ENCODE measurements at regions not wholly inside any gene's neighbourhood (a gene's known extent, or its start where the extent isn't known, plus 50 kb on each side); places are given as distances from the start of the nearest gene placed in this dataset.

DNA sequence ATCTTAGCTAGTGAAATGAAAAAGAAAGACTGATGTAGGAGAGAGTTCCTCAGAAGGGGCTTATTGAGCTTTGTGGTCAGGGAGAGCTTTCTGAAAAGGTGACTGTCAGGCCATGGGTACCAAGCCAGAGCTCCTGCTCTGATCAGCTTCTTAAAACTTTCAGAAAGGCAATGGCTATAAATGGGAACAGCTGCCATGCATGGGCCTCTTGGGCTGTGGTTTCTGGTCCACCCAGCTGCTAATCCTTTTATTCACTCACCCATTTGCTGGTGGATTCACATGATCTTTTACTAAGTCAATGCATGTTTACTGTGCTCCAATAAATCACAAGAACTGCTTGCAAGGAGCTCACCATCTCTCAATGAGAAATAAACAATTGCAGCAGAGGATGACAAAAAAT, 60.1 kb upstream of the ZPBP start:
- Histone ChIP-seq H4K20me1 (ENCODE audit: insufficient read depth, low read length) (no peaks in the 10 kb centered on the region), H3K4me2 (ENCODE audit: low read length) (no peak overlapping the region), H3K4me3 (ENCODE audit: low read length) (no peak overlapping the region), H3K9ac (ENCODE audit: low read length) (no peak overlapping the region), H3K36me3 (replicated peaks; ENCODE audit: low read depth, low read length) (no peaks in the 10 kb centered on the region), H3K79me2 (ENCODE audit: low read length) (no peaks in the 10 kb centered on the region), H2AFZ (ENCODE audit: low read depth, low read length) (no peak overlapping the region), H3K4me1 (ENCODE audit: low read length) (peaks cover 64% of the 10 kb centered on the region), H3K9me3 (ENCODE audit: insufficient read depth, low read length) (no peaks in the 10 kb centered on the region), H3K27me3 (ENCODE audit: low read depth, low read length) (no peaks in the 10 kb centered on the region), H3K27ac (ENCODE audit: low read length) (0 out of 2 replicates have a peak overlapping the region, but pooled peaks have one; percentile 21)
- TF ChIP-seq EZH2phosphoT487 (IDR thresholded peaks at IDR 0.05; ENCODE audit: low read depth), result no peak
- TF ChIP-seq, protein P1, sequence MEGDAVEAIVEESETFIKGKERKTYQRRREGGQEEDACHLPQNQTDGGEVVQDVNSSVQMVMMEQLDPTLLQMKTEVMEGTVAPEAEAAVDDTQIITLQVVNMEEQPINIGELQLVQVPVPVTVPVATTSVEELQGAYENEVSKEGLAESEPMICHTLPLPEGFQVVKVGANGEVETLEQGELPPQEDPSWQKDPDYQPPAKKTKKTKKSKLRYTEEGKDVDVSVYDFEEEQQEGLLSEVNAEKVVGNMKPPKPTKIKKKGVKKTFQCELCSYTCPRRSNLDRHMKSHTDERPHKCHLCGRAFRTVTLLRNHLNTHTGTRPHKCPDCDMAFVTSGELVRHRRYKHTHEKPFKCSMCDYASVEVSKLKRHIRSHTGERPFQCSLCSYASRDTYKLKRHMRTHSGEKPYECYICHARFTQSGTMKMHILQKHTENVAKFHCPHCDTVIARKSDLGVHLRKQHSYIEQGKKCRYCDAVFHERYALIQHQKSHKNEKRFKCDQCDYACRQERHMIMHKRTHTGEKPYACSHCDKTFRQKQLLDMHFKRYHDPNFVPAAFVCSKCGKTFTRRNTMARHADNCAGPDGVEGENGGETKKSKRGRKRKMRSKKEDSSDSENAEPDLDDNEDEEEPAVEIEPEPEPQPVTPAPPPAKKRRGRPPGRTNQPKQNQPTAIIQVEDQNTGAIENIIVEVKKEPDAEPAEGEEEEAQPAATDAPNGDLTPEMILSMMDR (IDR thresholded peaks at IDR 0.05; ENCODE audit: low read depth, low read length), result no peak

DNA sequence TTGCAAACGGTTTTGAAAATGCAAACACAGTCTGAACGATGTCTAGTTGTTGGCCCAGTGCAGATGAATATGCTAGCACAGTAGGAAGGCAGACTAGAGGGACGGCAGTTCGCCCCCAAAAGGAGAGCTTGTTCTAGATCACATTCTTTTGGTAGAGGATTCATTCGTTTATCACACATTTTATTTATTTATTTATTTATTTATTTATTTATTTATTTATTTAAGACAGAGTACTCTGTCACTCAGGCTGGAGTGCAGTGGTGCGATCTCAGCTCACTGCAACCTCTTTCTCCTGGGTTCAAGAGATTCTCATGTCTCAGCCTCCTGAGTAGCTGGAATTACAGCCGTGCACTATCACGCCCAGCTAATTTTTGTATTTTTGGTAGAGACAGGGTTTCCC, 59.4 kb upstream of the ZPBP start:
- H3K79me2 ChIP-seq (ENCODE audit: low read length), result no peaks in the 10 kb centered on the region
- H4K20me1 ChIP-seq (ENCODE audit: insufficient read depth, low read length), result no peaks in the 10 kb centered on the region
- H3K27ac ChIP-seq (ENCODE audit: low read length), result no peak overlapping the region
- H3K9ac ChIP-seq (ENCODE audit: low read length), result no peak overlapping the region
- H3K9me3 ChIP-seq (ENCODE audit: insufficient read depth, low read length), result no peaks in the 10 kb centered on the region
- H2AFZ ChIP-seq (ENCODE audit: low read depth, low read length), result no peak overlapping the region
- no peak overlapping the region for H3K4me3 ChIP-seq (ENCODE audit: low read length)
- H3K27me3 ChIP-seq (ENCODE audit: low read depth, low read length), result no peaks in the 10 kb centered on the region
- no peak for TF ChIP-seq EZH2phosphoT487 (IDR thresholded peaks at IDR 0.05; ENCODE audit: low read depth)
- TF ChIP-seq, protein P1 (IDR thresholded peaks at IDR 0.05; ENCODE audit: low read depth, low read length), result no peak
- H3K4me1 ChIP-seq (ENCODE audit: low read length), result peaks cover 71% of the 10 kb centered on the region
- no peak overlapping the region for H3K4me2 ChIP-seq (ENCODE audit: low read length)
- H3K36me3 ChIP-seq (replicated peaks; ENCODE audit: low read depth, low read length), result no peaks in the 10 kb centered on the region

DNA sequence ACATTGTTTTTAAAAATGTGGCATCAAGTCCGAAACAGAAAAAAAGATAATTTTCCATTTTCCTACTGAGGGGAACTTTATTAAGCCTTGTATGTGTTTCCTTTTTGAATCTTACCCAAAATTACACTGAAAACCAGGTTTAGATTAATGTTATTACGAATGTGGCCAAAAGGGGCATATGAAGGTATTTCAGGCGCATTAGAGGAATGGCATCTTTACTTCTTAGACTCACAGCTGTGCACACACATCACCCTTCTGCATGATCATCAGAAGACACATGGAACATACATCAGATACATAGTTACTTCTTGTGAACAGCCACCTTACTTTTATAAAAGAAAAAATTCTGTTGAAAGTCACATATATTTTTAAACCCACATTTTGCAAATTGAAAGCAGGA, 58.6 kb upstream of the ZPBP start:
- Histone ChIP-seq H2AFZ (ENCODE audit: low read depth, low read length) (no peak overlapping the region), H3K4me2 (ENCODE audit: low read length) (no peak overlapping the region), H3K9me3 (ENCODE audit: insufficient read depth, low read length) (no peaks in the 10 kb centered on the region), H3K4me3 (ENCODE audit: low read length) (no peak overlapping the region), H4K20me1 (ENCODE audit: insufficient read depth, low read length) (no peaks in the 10 kb centered on the region), H3K27me3 (ENCODE audit: low read depth, low read length) (no peaks in the 10 kb centered on the region), H3K27ac (ENCODE audit: low read length) (no peak overlapping the region), H3K9ac (ENCODE audit: low read length) (no peak overlapping the region), H3K4me1 (ENCODE audit: low read length) (peaks cover 73% of the 10 kb centered on the region), H3K79me2 (ENCODE audit: low read length) (no peaks in the 10 kb centered on the region), H3K36me3 (replicated peaks; ENCODE audit: low read depth, low read length) (no peaks in the 10 kb centered on the region)
- no peak for TF ChIP-seq EZH2phosphoT487 (IDR thresholded peaks at IDR 0.05; ENCODE audit: low read depth)
- TF ChIP-seq, protein P1 (IDR thresholded peaks at IDR 0.05; ENCODE audit: low read depth, low read length), result no peak

DNA sequence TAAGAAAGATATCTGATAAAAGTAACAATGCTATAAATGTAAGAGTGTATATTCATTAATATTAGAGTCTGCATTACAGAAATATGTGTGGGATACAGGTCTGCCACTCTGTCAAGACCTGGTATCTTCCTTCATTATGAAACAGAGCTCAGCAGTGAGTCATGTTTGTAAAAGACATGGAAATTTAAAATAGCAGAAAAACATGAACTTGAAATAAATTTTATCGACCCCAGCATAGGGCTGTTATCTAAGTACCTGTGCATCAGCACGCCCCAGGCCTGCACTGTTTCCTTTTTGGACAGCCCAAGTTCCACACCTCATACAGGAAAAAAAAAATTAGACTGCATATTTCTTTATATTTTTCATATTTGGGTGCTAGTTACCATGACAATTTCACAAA, 58.0 kb upstream of the ZPBP start:
- Histone ChIP-seq H3K9ac (ENCODE audit: low read length) (no peak overlapping the region), H3K36me3 (replicated peaks; ENCODE audit: low read depth, low read length) (no peaks in the 10 kb centered on the region), H4K20me1 (ENCODE audit: insufficient read depth, low read length) (no peaks in the 10 kb centered on the region), H3K4me3 (ENCODE audit: low read length) (no peak overlapping the region), H3K4me1 (ENCODE audit: low read length) (peaks cover 73% of the 10 kb centered on the region), H3K27me3 (ENCODE audit: low read depth, low read length) (no peaks in the 10 kb centered on the region), H3K4me2 (ENCODE audit: low read length) (peak overlapping the region; percentile 21; the same call in 1 of the 2 replicates), H3K79me2 (ENCODE audit: low read length) (no peaks in the 10 kb centered on the region), H2AFZ (ENCODE audit: low read depth, low read length) (0 out of 2 replicates have a peak overlapping the region, but pooled peaks have one; percentile 34), H3K27ac (ENCODE audit: low read length) (peak overlapping the region; percentile 93; the same call in 1 of the 2 replicates), H3K9me3 (ENCODE audit: insufficient read depth, low read length) (no peaks in the 10 kb centered on the region; the same call in 1 of the 2 replicates)
- TF ChIP-seq, protein P1 (IDR thresholded peaks at IDR 0.05; ENCODE audit: low read depth, low read length), result no peak
- no peak for TF ChIP-seq EZH2phosphoT487 (IDR thresholded peaks at IDR 0.05; ENCODE audit: low read depth)

Data from OCI-LY3 (cell line).